Parathyroid adenoma (tissue), 2 donors: ENCODE measurements at regions not wholly inside any gene's neighbourhood (a gene's known extent, or its start where the extent isn't known, plus 50 kb on each side); places are given as distances from the start of the nearest gene placed in this dataset.

Experiments
- H2AFZ ChIP-seq: fragments of 300-600 bp; sonication (generic); one replicate; pipeline ENCODE4 v1.7.0; 2017; ENCODE audit warnings: antibody characterized with exemption, mild to moderate bottlenecking
- H3K27ac ChIP-seq: fragments of 300-600 bp; sonication (generic); one replicate; pipeline ENCODE4 v1.7.0; 2017
- H3K27me3 ChIP-seq: fragments of 300-600 bp; sonication (generic); one replicate; pipeline ENCODE4 v1.7.0; 2017; ENCODE audit warnings: low read length; ENCODE audit not compliant: control insufficient read depth, insufficient read depth
- H3K36me3 ChIP-seq: fragments of 300-600 bp; sonication (generic); one replicate; pipeline ENCODE4 v1.7.0; 2017; ENCODE audit warnings: low read length; ENCODE audit not compliant: control insufficient read depth, insufficient read depth
- H3K4me1 ChIP-seq: fragments of 300-600 bp; sonication (generic); one replicate; pipeline ENCODE4 v1.7.0; 2017; ENCODE audit warnings: control low read depth
- H3K4me2 ChIP-seq: fragments of 300-600 bp; sonication (generic); one replicate; pipeline ENCODE4 v1.7.0; 2017; ENCODE audit warnings: low read length
- H3K4me3 ChIP-seq: fragments of 300-600 bp; sonication (generic); one replicate; pipeline ENCODE4 v1.7.0; 2017; ENCODE audit warnings: low read depth, low read length
- H3K79me2 ChIP-seq: fragments of 300-600 bp; sonication (generic); one replicate; pipeline ENCODE4 v1.7.0; 2017; ENCODE audit warnings: control low read depth
- H3K9ac ChIP-seq: fragments of 300-600 bp; sonication (generic); one replicate; pipeline ENCODE4 v1.7.0; 2017; ENCODE audit warnings: mild to moderate bottlenecking
- H3K9me3 ChIP-seq: fragments of 300-600 bp; sonication (generic); one replicate; pipeline ENCODE4 v1.7.0; 2017; ENCODE audit warnings: low read length; ENCODE audit not compliant: control insufficient read depth
- CTCF ChIP-seq: fragments of 300-600 bp; sonication (generic); IDR thresholded peaks from one replicate; pipeline ENCODE4 v1.7.0; 2017; ENCODE audit warnings: antibody characterized with exemption, mild to moderate bottlenecking
- donor health status: primary hyperparathyroidism.

- Histone ChIP-seq H3K27me3 (no peaks in the 10 kb centered on the region), H3K9me3 (no peaks in the 10 kb centered on the region), H3K4me3 (no peak overlapping the region), H3K4me2 (no peak overlapping the region), H2AFZ (no peak overlapping the region), H3K27ac (no peak overlapping the region), H3K9ac (no peak overlapping the region), H3K36me3 (no peaks in the 10 kb centered on the region), H3K79me2 (peaks cover 4% of the 10 kb centered on the region), H3K4me1 (peaks cover 11% of the 10 kb centered on the region)
- TF ChIP-seq CTCF = no peak
These were observed 55.3 kb downstream of the DOP1B start for GRCh38 chr21:36211660-36212512.

- H3K4me3 ChIP-seq = no peak overlapping the region
- H3K27ac ChIP-seq = no peak overlapping the region
- peaks cover 4% of the 10 kb centered on the region for H3K79me2 ChIP-seq
- no peak overlapping the region for H2AFZ ChIP-seq
- H3K9me3 ChIP-seq = no peaks in the 10 kb centered on the region
- peaks cover 11% of the 10 kb centered on the region for H3K4me1 ChIP-seq
- no peaks in the 10 kb centered on the region for H3K27me3 ChIP-seq
- TF ChIP-seq CTCF = no peak
- H3K9ac ChIP-seq = no peak overlapping the region
- no peak overlapping the region for H3K4me2 ChIP-seq
- no peaks in the 10 kb centered on the region for H3K36me3 ChIP-seq
These were observed 55.8 kb downstream of the DOP1B start for GRCh38 chr21:36212513-36212780.

- peaks cover 4% of the 10 kb centered on the region for H3K4me1 ChIP-seq
- no peak for TF ChIP-seq CTCF
- H3K9ac ChIP-seq = no peak overlapping the region
- no peaks in the 10 kb centered on the region for H3K27me3 ChIP-seq
- H3K4me3 ChIP-seq = no peak overlapping the region
- H3K36me3 ChIP-seq = no peaks in the 10 kb centered on the region
- no peak overlapping the region for H3K4me2 ChIP-seq
- no peak overlapping the region for H3K27ac ChIP-seq
- H2AFZ ChIP-seq = no peak overlapping the region
- peaks cover 4% of the 10 kb centered on the region for H3K79me2 ChIP-seq
- H3K9me3 ChIP-seq = no peaks in the 10 kb centered on the region
These were observed 57.9 kb downstream of the DOP1B start for GRCh38 chr21:36214561-36214960.

GRCh38 chr21:36217743-36218142 lies 61.1 kb downstream of the DOP1B start:
- Histone ChIP-seq H3K9ac (no peak overlapping the region), H3K36me3 (no peaks in the 10 kb centered on the region), H3K4me2 (no peak overlapping the region), H3K9me3 (no peaks in the 10 kb centered on the region), H3K27ac (no peak overlapping the region), H2AFZ (no peak overlapping the region), H3K27me3 (no peaks in the 10 kb centered on the region), H3K79me2 (peaks cover 4% of the 10 kb centered on the region), H3K4me3 (no peak overlapping the region), H3K4me1 (no peaks in the 10 kb centered on the region)
- no peak for TF ChIP-seq CTCF

- H3K4me3 ChIP-seq = no peak overlapping the region
- no peak for TF ChIP-seq CTCF
- no peak overlapping the region for H3K9ac ChIP-seq
- H3K4me2 ChIP-seq = no peak overlapping the region
- H3K27me3 ChIP-seq = no peaks in the 10 kb centered on the region
- no peaks in the 10 kb centered on the region for H3K9me3 ChIP-seq
- H3K36me3 ChIP-seq = no peaks in the 10 kb centered on the region
- no peak overlapping the region for H3K27ac ChIP-seq
- H2AFZ ChIP-seq = no peak overlapping the region
- H3K4me1 ChIP-seq = no peaks in the 10 kb centered on the region
- H3K79me2 ChIP-seq = no peaks in the 10 kb centered on the region
These were observed 62.1 kb downstream of the DOP1B start for GRCh38 chr21:36218691-36219090.
